ENCODE measurements at regions not wholly inside any gene's neighbourhood (a gene's known extent, or its start where the extent isn't known, plus 50 kb on each side); places are given as distances from the start of the nearest gene placed in this dataset.

DNA sequence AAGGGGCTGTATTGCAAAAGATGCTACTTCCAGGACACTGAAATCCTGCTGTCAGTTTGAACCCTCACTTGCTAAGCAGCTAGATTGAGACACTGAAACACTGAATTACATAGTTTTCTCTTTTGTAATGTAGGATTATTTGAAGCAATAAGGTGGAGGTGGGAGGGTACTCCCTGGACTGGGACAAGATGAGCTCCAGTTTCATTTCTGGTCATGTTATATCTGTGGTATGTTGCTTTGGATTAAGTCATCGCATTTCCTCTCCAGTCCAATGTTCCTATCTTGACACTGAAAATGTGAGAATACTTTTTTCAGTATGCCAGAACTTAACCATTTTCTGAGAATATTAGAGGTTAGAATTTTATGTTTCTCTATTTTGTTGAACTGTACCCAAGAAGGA lies 426.2 kb upstream of the MEX3C start:
- Histone ChIP-seq H3K9me3 (replicated peaks; ENCODE audit: control insufficient read depth, insufficient read depth, low read depth, low read length) (no peaks in the 10 kb centered on the region), H3K36me3 (ENCODE audit: control insufficient read depth, insufficient read depth, low read length) (no peaks in the 10 kb centered on the region), H3K4me3 (no peak overlapping the region), H3K79me2 (ENCODE audit: control insufficient read depth, insufficient read depth, low read length) (no peaks in the 10 kb centered on the region), H3K4me2 (ENCODE audit: insufficient read depth, low read length) (no peak overlapping the region), H3K4me1 (replicated peaks in 1 of 2; ENCODE audit: control insufficient read depth in 2 of 2, insufficient read depth in 2 of 2, low read length in 2 of 2) (no peaks in the 10 kb centered on the region), H2AFZ (ENCODE audit: low read depth, low read length) (no peak overlapping the region), H3K9me1 (ENCODE audit: control insufficient read depth, insufficient read depth, low read length) (no peaks in the 10 kb centered on the region), H3K9ac (ENCODE audit: insufficient read depth in 1 of 2, low read depth in 2 of 2, low read length in 2 of 2) (no peak overlapping the region), H3K27ac (ENCODE audit: extremely low read depth, low read depth, low read length) (no peak overlapping the region), H3K27me3 (ENCODE audit: control insufficient read depth in 2 of 2, insufficient read depth in 2 of 2, low read length in 2 of 2) (no peaks in the 10 kb centered on the region), H4K20me1 (replicated peaks; ENCODE audit: control insufficient read depth, insufficient read depth, low read length) (no peaks in the 10 kb centered on the region)
- ChIA-PET POLR2A (no interaction called here), CTCF (ENCODE audit: low intra/inter-chr PET ratio) (no interaction called here)
- DNase-seq (ENCODE audit: extremely low read depth in 1 of 4, low spot score in 3 of 4) (no peak), FAIRE-seq (no peak), ATAC-seq (no peak)
- in situ Hi-C loops (cut with MboI) = no loop called here
- 0% methylated on average over 1 of the region's 1 CpG for WGBS (ENCODE audit: insufficient coverage, low coverage, missing lambda C conversion rate)
- intact Hi-C loops (cut with micrococcal nuclease) = no loop called here
- BruUV-seq (replicated peaks) = no TSS peak
- TF ChIP-seq SLC30A9 (CRISPR knock-in tag; IDR thresholded peaks at IDR 0.05) = no peak
- no peak for TF ChIP-seq CBX3 (IDR thresholded peaks at IDR 0.05; ENCODE audit: borderline replicate concordance in 1 of 2, low read length in 2 of 2)
- TF ChIP-seq, protein P1, sequence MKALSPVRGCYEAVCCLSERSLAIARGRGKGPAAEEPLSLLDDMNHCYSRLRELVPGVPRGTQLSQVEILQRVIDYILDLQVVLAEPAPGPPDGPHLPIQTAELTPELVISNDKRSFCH (CRISPR knock-in tag; IDR thresholded peaks at IDR 0.05) = no peak
- TF ChIP-seq, protein P1 (tag; IDR thresholded peaks at IDR 0.05) = no peak
- TF ChIP-seq, protein P2, sequence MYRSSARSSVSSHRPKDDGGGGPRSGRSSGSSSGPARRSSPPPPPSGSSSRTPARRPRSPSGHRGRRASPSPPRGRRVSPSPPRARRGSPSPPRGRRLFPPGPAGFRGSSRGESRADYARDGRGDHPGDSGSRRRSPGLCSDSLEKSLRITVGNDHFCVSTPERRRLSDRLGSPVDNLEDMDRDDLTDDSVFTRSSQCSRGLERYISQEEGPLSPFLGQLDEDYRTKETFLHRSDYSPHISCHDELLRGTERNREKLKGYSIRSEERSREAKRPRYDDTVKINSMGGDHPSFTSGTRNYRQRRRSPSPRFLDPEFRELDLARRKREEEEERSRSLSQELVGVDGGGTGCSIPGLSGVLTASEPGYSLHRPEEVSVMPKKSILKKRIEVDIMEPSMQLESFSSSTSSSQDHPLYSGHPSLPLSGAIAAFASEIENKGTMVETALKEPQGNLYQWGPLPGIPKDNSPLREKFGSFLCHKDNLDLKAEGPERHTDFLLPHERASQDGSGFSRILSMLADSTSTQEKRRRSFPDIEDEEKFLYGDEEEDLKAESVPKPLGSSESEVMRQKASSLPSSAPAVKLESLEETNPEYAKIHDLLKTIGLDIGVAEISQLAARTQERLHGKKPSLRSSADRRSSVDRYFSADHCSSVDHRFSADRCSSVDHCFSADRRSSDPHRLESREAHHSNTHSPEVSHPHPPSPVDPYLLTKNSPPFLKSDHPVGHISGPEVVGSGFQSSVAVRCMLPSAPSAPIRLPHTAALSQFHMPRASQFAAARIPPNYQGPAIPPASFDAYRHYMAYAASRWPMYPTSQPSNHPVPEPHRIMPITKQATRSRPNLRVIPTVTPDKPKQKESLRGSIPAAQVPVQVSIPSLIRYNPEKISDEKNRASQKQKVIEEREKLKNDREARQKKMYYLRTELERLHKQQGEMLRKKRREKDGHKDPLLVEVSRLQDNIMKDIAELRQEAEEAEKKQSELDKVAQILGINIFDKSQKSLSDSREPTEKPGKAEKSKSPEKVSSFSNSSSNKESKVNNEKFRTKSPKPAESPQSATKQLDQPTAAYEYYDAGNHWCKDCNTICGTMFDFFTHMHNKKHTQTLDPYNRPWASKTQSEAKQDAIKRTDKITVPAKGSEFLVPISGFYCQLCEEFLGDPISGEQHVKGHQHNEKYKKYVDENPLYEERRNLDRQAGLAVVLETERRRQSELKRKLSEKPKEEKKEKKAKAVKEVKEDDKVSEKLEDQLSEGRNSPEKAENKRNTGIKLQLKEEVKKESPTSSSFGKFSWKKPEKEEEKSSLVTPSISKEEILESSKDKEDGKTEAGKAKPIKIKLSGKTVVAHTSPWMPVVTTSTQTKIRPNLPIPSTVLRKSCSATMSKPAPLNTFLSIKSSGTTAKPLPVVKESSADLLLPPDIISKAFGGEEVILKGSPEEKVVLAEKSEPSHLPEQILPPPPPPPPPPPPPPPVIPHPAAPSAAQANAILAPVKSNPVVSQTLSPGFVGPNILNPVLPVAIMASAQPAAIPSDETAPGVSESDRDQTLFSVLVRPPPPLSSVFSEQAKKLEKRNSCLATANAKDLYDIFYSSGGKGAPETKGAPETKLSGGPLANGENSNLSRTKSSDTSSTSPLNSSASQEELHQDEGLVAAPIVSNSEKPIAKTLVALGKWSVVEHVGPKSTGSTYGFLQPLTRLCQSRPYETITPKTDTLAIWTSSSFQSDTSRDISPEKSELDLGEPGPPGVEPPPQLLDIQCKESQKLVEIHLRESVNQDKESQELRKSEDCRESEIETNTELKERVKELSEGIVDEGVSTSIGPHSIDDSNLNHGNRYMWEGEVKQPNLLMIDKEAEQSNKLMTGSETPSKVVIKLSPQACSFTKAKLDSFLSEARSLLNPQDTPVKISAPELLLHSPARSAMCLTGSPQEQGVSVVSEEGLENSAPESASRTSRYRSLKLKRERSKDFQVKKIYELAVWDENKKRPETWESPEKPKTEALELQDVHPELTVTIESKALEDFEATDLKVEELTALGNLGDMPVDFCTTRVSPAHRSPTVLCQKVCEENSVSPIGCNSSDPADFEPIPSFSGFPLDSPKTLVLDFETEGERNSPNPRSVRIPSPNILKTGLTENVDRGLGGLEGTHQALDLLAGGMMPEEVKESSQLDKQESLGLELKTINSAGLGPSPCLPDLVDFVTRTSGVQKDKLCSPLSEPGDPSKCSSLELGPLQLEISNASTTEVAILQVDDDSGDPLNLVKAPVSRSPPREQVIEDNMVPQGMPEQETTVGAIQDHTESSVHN (IDR thresholded peaks at IDR 0.05; ENCODE audit: borderline replicate concordance in 1 of 2, low read depth in 1 of 2) = no peak
- TF ChIP-seq ZFPM2 (CRISPR knock-in tag; IDR thresholded peaks at IDR 0.05) = no peak
- TF ChIP-seq, protein P3, sequence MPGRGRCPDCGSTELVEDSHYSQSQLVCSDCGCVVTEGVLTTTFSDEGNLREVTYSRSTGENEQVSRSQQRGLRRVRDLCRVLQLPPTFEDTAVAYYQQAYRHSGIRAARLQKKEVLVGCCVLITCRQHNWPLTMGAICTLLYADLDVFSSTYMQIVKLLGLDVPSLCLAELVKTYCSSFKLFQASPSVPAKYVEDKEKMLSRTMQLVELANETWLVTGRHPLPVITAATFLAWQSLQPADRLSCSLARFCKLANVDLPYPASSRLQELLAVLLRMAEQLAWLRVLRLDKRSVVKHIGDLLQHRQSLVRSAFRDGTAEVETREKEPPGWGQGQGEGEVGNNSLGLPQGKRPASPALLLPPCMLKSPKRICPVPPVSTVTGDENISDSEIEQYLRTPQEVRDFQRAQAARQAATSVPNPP (IDR thresholded peaks at IDR 0.05; ENCODE audit: borderline replicate concordance, insufficient read depth, insufficient read length) = no peak
- TF ChIP-seq ZNF76 (CRISPR knock-in tag; IDR thresholded peaks at IDR 0.05; ENCODE audit: borderline replicate concordance) = no peak

All from K562 (cell line).